ENCODE measurements at regions not wholly inside any gene's neighbourhood (a gene's known extent, or its start where the extent isn't known, plus 50 kb on each side); places are given as distances from the start of the nearest gene placed in this dataset.

- no peak for DNase-seq (ENCODE audit: extremely low read depth in 1 of 11, low read depth in 9 of 11, low spot score in 4 of 11)
Measured at GRCh38 chr4:38189445-38189844, 229.2 kb downstream of the PTTG2 start.

GRCh38 chr4:38190717-38191178 lies 230.6 kb downstream of the PTTG2 start:
- DNase-seq (ENCODE audit: extremely low read depth in 1 of 11, low read depth in 9 of 11, low spot score in 4 of 11): peak in 2 of 11 donors; percentile 43 to 54

GRCh38 chr4:38192516-38192915 lies 232.3 kb downstream of the PTTG2 start:
- no peak for DNase-seq (ENCODE audit: extremely low read depth in 1 of 11, low read depth in 9 of 11, low spot score in 4 of 11)

DNA sequence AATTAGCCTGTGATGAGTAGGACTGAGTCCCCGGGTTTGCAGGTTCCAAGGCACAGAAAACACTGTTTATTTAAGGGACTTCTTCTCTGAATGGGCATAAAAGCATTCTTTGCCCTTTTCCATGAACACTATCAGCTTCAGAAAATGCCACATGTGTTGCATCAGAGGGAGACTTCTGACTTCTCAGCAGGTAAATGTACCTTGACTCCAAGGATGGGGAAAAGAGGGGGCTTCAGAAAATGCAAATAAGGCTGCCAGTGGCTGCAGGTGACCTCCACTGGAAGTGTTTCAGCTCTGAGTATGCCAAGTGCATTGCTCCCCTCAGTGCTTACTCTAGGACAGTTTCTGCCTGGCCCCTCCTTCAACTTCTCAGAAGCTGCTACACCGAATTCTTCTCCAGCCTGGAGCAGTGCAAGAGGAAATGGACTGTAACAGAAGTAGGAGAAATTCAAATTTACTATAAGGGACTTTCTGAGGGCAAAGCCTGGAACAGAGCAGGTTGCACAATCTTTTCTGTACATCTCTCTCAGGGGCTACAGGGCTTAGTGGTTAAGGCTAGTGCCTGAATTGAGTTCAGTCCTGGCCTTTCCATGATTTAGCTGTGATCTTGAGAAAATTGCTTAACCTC lies 233.2 kb downstream of the PTTG2 start:
- peak in 1 of 11 donors; percentile 35 for DNase-seq (ENCODE audit: extremely low read depth in 1 of 11, low read depth in 9 of 11, low spot score in 4 of 11)

DNA sequence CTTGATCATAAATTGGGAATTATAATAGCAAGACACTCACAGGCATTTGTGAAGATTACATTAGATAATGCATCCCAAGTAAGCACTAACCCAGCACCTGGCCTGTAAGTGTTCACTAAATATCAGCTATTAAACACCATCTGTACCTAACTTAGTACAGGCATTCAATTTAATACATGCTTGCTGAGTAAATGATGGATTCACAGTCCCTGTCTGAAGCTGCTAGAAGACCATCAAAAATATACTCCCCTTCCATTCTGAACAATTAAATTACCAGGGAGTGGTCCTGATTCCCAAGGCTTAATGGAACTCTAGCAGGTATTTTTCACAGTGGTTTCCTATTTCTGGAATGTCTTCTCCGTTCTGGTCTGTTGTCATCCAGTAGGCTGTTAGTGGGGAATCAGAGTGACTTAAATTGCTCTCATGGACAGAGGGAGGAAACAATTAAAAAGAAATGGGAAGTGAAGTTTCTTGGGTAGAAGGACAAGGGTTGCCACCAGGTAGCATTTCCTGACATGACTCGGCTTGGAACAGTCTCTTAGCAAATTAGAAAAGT lies 233.9 kb downstream of the PTTG2 start:
- DNase-seq (ENCODE audit: extremely low read depth in 1 of 11, low read depth in 9 of 11, low spot score in 4 of 11): no peak

DNA sequence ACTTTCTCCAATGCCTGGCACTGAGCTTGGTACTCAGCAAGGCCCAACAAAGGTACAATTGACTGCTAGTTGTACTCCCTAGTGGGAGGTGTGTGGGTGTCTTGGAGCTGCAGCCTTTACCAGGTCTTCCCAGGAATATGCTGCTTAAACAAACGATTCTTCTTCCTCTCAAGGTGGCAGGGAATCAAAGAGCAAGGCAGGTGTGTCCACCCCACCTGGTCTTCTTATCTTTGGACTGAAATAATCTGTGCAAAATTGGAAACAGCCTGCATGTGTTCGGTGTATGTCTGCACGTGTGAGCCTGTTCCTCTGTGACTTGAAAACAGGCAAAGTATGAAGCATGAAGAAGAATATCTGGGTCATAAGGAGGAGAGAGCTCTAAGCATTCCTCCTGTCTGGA lies 235.3 kb downstream of the PTTG2 start:
- DNase-seq (ENCODE audit: extremely low read depth in 1 of 11, low read depth in 9 of 11, low spot score in 4 of 11): no peak

DNA sequence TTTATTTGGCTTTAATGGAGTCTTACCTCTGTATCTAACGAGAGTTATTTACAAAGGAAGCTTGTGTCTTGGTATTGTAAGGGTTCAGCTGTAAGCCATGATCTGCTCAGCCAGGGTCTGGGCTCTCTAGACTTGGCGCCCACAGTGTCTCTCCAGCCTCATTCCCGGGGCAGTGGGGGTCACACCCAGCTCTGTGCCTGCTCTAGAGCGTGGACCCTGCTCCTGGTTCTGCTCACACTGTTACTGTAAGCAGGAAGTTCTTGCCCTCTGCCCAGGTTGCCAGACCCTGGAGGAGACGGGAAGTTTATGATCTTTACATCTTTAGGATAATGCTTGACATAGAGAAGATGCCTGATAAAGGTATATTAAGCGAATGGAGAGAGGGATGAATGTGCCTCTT lies 235.7 kb downstream of the PTTG2 start:
- DNase-seq (ENCODE audit: extremely low read depth in 1 of 11, low read depth in 9 of 11, low spot score in 4 of 11): no peak

GRCh38 chr4:38202242-38202641 lies 242.0 kb downstream of the PTTG2 start:
- no peak for DNase-seq (ENCODE audit: extremely low read depth in 1 of 11, low read depth in 9 of 11, low spot score in 4 of 11)

DNA sequence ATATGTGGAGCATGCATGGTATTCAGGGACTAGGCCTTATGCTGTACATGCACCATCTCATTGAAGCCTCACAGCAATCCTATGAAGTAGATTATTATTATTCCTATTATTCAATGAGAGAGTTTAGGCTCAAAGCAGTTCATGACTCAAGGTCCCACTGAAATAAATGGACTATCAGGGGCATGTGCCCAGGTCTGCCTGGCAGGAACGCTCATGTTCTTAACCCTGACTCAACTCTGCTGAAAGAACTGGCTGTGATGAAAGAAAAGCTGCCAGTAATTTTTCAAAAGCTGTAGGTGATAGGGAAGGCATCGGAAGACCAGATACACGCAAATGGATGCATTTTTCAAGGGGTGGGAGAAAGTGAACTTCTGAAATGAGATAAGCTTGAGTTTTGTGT lies 243.4 kb downstream of the PTTG2 start:
- no peak for DNase-seq (ENCODE audit: extremely low read depth in 1 of 11, low read depth in 9 of 11, low spot score in 4 of 11)

DNA sequence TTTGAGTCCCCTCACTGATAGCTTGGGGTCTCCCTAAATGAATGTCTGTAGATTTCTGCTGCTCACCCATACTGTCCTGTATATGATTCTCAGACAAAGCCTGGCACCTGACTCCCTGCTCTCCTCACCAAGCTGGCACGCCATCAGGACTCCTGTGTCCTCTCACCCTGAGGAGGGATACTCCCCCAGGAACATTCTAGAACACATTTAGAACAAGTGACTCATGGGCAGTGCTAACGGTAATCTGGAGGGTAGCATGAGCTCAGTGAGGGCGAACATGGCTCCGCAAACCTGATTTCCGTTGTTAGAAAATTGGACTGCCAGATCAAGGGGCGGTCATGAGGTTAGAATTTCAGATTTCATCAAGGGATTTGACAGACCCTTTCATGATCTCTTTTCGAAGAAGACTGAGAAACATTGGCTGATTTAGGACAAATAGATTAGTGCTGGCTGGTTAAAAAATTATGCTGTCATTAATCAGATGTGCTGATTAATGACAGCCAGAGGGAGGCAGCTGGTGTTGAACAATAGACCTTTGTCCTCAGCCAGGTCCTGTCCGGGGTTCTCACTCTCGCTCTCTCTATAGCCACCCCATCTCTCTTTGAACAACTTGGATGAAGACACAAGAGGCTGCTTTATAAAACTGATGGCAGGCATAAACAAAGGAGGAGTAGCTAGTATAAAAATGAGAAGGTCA lies 244.3 kb downstream of the PTTG2 start:
- no peak for DNase-seq (ENCODE audit: extremely low read depth in 1 of 11, low read depth in 9 of 11, low spot score in 4 of 11)

DNA sequence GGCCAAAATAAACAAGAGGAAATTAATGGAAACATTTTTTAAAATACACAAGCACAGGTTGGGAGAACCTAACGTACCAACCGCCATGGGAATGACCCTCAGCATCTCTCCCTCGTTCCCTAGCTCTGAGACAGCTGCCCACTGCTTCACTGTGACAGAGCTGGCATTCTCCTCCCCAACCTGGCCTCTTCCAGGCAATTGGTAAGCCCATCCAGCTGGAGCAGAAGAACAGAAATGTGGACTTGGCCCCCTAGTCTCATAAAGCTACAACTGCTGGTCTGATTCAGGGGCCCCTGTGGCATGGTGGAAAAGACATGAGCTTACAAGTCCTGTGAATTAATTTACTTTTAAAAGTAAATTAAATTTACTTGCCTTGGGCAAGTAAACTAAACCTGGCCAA lies 245.1 kb downstream of the PTTG2 start:
- DNase-seq (ENCODE audit: extremely low read depth in 1 of 11, low read depth in 9 of 11, low spot score in 4 of 11): no peak

DNA sequence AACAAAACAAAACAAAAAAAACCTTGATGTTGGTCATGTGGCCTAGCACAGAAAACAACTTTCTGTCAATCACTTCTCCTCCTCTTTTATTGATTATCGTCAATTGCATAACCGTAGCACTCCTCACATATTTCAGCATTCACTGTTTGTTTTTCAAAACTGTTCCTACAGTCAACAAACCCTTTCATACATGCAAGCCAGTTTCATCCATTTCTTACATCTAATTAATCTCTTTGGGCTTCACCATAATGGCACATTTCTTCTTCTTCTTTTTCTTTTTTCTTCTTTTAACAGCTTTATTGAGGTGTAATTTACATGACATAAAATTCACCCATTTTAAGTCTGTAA lies 246.9 kb downstream of the PTTG2 start:
- DNase-seq (ENCODE audit: extremely low read depth in 1 of 11, low read depth in 9 of 11, low spot score in 4 of 11): no peak

DNA sequence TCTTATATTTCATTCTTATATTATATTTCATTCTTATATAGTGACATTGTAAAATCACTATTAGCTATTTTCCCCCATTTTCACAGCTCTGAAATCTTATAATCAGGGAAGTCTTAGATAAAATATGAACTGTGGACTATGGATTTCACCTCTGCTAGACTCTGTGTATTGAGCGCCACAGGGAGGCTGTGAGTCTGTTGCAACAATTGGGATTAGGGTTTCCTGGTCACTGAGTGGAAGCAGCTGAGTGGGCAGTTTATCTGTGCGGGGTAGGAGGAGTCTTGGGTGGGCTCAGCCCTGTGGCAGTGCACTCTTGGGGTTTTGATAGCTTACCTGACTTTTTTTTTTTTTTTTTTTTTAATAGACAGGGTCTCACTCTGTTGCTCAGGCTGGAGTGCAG lies 249.5 kb downstream of the PTTG2 start:
- DNase-seq (ENCODE audit: extremely low read depth in 1 of 11, low read depth in 9 of 11, low spot score in 4 of 11): no peak

GRCh38 chr4:38210396-38211114 lies 250.4 kb downstream of the PTTG2 start:
- no peak for DNase-seq (ENCODE audit: extremely low read depth in 1 of 11, low read depth in 9 of 11, low spot score in 4 of 11)

DNA sequence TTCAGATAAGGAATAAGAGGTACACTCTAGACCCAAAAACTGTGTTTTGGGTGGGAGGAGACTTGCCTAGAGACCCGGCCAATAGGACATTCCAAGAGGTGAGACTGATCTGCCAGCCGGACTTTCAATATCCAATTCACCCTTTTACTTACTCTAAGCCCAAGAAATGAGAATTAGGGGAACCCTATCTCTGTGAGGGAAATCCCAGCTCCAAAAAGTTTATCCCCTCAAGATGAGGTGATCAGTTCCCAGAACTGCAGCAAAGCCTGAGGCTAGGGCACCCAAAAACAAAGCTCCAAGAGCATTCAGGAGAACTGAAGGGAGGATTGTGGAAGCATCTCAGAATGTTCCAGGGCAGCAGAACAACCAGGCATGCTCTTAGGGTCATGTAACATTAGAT lies 251.7 kb downstream of the PTTG2 start:
- no peak for DNase-seq (ENCODE audit: extremely low read depth in 1 of 11, low read depth in 9 of 11, low spot score in 4 of 11)

DNA sequence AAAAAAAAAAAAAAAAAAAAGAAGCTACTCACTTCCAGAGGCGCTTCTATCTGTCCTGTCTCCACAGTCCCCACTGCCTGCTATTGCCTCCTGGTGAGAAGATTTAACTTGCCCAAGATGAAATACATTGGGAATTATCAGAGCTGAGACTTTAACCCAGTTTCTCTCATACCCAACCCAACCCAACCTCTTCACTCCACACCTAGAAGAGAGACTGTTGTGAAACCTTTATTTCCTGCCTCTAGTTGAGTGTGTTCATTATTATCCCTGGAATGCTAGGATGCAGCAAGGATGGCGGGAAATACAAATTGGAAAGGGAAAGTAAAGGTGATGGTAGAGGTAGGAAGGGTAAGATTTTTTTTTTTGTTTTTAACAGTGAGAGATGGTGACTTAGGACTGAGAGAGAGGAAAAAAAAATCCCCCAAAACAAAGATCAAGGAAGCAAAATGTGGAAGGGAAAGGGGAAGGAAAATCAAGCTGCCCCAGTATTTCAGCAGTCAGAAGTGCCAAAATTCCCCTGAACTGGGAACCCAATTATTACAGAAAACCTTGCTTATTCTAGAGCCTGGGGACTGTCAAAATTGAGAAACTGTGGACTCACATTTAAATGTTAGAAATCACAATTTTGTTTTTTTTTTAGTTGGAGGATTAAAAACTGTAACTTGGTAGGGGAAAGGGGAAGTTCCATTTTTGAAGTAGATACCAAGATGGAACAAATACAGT lies 253.0 kb downstream of the PTTG2 start:
- no peak for DNase-seq (ENCODE audit: extremely low read depth in 1 of 11, low read depth in 9 of 11, low spot score in 4 of 11)

DNA sequence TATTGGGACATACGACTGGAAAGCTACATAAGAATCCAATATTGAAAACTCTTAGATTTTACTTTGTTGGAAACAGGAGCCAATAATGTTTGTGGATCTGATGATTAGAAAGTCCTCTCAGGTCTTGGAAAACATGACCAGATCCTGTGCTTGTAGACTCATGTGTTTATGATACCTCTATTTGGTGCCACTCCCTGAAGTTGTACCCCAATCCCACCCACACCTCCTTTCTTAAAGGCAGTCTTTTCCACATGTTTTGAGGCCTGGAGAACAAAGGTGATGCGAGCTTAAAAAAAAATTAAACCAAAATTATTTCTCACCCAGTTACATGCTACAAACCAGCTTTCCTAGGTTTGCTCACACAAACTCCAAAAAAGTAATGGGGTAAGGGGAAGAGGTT lies 262.7 kb downstream of the PTTG2 start:
- DNase-seq (ENCODE audit: extremely low read depth in 1 of 11, low read depth in 9 of 11, low spot score in 4 of 11): no peak

DNA sequence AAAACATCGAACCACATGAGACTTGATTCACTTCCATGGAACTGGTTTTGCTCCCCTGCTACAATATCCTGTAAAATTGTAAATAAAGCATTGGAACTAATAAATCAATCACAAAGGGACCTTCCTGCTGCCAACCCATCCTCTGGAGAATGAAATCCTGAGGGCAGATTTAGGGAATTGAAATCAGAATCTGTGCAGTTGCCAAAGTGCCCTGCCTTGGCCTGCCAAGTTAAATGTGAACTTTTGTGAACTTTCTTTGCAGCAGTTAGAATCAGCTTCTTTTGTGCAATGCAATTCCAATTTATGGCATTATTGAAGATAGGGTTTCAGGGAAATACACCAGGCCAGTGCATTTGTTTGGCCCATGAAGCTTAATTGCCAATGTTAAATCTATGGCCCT lies 263.1 kb downstream of the PTTG2 start:
- DNase-seq (ENCODE audit: extremely low read depth in 1 of 11, low read depth in 9 of 11, low spot score in 4 of 11): no peak

GRCh38 chr4:38223782-38224236 lies 263.6 kb downstream of the PTTG2 start:
- DNase-seq (ENCODE audit: extremely low read depth in 1 of 11, low read depth in 9 of 11, low spot score in 4 of 11): peak in 4 of 11 donors; percentile 35 to 67 (median 48)

Measured in renal cortex interstitium (tissue), 11 donors.